GM21367 (cell line): ENCODE measurements at regions not wholly inside any gene's neighbourhood (a gene's known extent, or its start where the extent isn't known, plus 50 kb on each side); places are given as distances from the start of the nearest gene placed in this dataset.
"Not testable (repeated sequence)": the region's sequence is repeated elsewhere in the genome, so short reads cannot be mapped to it uniquely, and the experiment has no call there.

Experiments
- ATAC-seq: cut with Tn5 transposase; IDR thresholded peaks from one replicate; pipeline ENCODE4 v1.9.1; 2021; ENCODE audit not compliant: unreplicated experiment

- no peak for ATAC-seq
These were observed 57.1 kb upstream of the EOMES start for GRCh38 chr3:27779176-27779575.

DNA sequence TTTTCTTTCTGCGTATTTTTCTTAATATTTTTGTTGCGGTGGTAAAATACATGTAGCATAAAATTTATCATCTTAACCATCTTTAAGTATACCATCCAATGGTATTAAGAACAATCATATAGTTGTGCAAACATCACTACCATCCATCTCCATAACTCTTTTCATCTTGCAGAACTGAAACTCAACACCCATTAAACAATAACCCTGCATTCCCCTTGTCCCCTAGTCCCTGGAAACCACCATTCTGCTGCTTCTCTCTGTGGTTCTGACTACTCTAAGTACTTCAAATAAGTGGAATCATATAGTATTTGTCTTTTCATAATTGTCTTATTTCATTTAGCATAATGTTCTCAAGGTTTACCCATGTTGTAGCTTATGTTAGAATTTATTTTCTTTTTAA is 67.3 kb upstream of the EOMES start:
- no peak for ATAC-seq

GRCh38 chr3:27791956-27792355 is 69.8 kb upstream of the EOMES start:
- no peak for ATAC-seq

- no peak for ATAC-seq
These were observed 70.7 kb upstream of the EOMES start for GRCh38 chr3:27792869-27793268.

- no peak for ATAC-seq
These were observed 72.1 kb upstream of the EOMES start for GRCh38 chr3:27794211-27794610.

- no peak for ATAC-seq
These were observed 74.3 kb upstream of the EOMES start for GRCh38 chr3:27796365-27796875.

DNA sequence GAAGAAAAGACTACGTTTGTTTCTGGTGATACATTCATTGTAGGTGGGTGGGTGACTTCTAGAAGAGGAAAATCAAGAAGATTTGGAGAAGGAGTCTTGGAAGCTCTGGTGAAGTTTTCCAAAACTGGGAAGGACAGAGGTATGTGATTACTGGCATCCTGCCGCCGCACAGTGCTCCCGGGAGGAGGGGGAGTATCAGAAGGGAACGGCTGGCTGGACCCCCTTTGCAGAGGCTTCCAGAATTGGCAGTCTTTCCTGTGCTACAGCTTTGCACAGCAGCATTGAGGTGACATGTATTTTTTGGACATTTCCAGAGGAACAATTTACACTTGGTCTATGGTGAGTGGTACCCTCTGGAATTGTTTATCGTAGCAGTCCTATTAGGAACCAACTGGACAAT is 75.7 kb upstream of the EOMES start:
- no peak for ATAC-seq

DNA sequence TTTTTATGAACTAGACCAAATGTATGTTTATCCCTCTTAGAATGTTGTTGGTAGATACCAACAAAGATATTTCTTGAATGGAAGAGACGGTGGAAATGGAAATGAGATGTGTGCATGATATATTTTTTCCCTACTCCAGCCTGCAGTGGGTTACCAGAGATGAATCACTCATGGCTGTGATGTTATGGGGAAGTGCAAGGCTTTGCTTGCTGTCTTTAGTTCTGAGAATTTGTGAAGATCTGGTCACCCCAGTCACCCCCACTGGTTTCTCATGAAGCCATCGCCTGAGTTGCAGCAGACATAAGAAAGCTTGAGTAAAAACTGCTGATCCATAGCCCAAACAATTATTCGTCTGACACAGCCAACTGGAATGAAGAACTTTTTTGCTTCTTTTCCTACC is 78.1 kb upstream of the EOMES start:
- ATAC-seq = no peak

DNA sequence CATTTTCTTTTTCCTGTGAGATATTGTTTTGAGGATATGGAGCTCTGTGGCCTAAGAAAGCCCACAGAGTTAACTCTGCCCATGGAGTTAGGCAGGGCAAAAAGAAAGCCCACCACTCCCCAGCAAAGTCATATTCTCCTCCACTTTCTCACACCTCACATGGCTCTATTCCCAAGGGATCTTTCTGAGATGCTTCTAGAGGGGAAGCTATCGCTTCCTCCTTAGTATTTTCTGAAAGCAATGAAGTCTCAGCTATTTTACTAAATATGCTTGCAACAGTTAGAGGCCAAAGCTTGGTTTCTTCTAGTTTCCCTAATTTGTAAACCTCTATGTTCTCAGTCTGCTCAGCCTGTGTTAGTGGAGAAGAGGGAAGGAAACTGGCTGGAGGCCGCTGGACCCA is 80.3 kb upstream of the EOMES start:
- no peak for ATAC-seq

- no peak for ATAC-seq
These were observed 80.7 kb upstream of the EOMES start for GRCh38 chr3:27802849-27803248.

DNA sequence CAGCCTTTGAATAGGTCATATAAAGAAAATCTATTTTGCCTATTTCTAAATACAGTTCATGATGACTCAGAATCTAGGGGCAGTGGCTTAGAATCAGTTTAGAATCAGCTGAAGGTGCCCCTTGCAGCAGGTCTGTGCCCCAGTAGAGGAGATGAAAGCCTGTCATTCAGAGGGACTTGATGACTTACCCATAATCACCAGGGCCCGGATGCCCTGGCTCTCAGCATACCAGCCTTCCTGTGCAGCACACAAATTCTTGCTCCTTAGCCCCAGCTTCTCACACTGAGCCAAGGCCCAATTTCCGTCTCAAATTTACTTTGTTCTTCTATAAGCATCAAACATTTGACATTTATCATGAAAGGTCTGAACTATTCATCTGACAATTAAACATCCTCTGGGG is 83.2 kb upstream of the EOMES start:
- ATAC-seq = no peak

DNA sequence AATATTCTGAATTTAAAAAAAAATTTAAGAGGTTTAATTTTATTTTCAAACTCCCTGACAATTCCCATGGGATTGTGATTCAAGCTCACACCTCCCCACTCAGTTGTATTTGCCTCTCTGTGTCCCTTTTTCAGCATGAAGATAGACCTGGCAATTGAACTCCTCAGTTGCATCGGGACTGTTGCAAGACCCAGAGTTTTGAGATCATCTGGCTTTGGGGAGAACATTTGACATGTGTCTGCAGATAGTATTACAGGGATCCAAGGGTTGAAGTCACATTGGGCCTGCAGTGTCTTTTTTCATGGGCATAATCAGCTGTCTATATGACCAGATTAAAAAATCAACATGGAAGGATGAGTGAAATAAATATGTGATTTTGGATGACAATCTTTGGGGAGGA is 91.1 kb upstream of the EOMES start:
- ATAC-seq = no peak

DNA sequence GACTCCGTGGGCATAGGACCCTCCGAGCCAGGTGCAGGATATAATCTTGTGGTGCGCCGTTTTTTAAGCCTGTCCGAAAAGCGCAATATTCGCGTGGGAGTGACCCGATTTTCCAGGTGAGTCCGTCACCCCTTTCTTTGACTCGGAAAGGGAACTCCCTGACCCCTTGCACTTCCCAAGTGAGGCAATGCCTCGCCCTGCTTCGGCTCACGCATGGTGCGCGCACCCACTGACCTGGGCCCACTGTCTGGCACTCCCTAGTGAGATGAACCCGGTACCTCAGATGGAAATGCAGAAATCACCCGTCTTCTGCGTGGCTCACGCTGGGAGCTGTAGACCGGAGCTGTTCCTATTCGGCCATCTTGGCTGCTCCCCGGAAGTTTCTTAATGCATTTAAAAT is 99.5 kb upstream of the EOMES start:
- not testable (repeated sequence) for ATAC-seq

DNA sequence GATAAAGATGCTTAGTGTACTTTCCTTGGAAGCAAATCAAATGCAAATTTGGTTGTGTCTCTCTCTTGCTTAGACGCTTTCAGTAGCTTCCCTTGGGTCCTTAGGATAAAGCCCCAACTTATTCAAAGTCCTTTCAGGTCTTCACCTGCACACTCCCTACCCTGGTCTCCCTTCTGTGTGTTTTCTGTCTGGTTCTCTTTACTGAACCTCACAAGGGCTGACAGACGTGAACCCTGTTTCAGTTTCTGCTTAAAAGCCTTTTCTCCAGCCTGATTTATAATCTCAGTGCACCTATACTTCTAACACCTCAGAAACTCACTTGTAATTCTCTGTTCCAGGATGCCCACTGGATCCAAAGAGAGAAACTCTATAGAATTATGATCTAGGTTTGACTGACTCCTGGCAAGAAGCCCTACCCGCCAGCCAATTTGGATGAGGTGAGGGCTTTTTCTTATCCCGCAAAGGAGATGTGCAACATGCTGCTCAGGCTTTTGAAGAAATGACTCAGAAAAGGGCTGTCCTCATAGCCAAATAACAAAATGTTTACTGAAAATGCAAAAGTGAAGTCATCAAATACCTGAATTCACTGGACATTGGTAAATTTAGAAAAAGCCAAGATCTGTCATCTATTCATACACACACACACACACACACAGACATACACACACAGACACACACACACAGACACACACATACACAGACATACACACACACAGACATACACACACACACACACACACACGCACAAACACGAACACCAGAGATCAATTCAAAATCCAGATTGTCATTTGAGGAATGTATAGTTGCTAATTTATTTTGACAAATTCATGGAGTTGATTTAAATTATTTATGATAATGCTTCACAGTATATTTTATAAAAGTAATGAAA is 102.4 kb upstream of the EOMES start:
- no peak for ATAC-seq

DNA sequence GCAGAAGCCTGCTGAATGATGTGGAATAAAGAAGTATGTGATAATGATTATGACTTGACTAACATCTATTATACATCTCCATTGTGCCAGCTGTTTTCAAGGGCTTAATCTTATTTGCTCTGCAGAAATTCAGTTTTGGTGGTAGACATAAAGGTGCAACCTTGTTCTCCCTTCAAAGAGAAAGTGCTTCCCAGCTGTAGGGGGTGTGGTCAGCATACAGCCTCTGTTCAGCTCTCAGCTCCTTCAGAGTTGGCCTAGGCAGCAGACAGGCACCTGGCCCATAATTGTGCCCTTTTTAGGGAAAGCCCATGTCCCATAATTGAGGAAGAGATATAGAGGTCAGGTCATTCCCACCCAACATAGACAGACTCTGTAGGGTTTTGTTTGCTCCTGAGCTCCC is 104.3 kb upstream of the EOMES start:
- ATAC-seq = no peak

- no peak for ATAC-seq
These were observed 104.9 kb upstream of the EOMES start for GRCh38 chr3:27827041-27827440.

DNA sequence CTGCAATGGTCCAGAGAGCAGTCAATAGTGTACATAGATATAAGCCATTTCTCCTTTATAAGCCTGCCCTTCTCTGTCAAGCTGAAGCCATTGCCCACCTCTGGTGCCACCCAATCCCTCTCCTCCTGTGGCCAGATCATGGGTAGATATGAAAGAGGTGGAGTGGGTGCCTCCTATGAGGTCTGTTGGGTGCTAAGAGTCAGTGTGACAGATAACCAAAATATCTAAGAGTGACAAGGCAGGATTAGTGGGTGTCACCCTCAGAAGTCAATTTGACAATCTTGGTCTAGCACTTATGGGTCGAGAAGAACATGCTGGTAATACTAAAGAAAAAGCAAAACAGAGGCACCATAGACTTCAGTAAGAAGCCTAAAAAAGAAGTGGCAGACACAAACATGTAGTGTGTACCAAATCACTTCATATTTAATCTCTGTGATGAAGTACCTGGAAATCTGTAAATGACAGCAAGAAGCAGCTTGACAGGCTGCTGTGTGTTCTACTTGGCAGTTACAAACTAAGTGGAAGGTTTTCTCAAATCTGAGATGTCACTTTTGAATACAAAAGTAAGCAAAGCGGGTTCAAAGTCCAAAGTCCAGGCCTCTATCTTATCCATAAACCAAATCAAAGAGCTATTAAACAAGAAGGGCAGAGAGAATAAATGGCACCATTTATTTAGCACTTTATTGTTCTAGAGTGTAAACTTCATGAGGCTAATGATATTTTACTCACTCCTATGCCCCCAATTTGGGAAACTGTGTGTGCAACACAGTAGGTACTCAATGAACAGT is 118.9 kb upstream of the EOMES start:
- ATAC-seq = no peak

- no peak for ATAC-seq
These were observed 122.0 kb upstream of the EOMES start for GRCh38 chr3:27844052-27844675.

DNA sequence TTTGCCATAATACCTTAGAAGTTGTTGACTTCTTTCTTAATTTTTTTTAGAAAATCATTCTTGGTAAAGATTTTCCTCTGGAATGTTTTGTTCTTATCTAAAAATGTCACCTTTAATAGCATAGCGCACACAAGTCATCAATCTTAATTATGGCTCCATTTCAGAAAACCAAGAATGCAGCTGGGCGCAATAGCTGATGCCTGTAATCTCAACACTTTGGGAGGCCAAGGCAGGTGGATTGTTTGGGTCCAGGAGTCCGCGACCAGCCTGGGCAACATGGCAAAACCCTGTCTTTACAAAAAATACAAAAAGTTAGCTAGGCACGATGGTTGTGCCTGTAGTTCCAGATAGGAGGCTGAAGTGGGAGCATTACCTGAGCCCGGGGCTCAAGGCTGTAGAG is 125.6 kb upstream of the EOMES start:
- ATAC-seq = no peak

- no peak for ATAC-seq
These were observed 126.7 kb upstream of the EOMES start for GRCh38 chr3:27848826-27849225.

GRCh38 chr3:27859821-27860220 is 137.7 kb upstream of the EOMES start:
- no peak for ATAC-seq
